IMR-90 (cell line): ENCODE measurements at regions not wholly inside any gene's neighbourhood (a gene's known extent, or its start where the extent isn't known, plus 50 kb on each side); places are given as distances from the start of the nearest gene placed in this dataset.

Experiments
- ATAC-seq: fragments of 200-7000 bp; cut with Tn5 transposase; 2 replicates; pipeline ENCODE4 v1.9.1; 2020; ENCODE audit warnings: low read depth, mild to moderate bottlenecking, moderate library complexity
- BruUV-seq: library from RNA; stranded (reverse); fragments of 400-500 nt; replicated peaks from 2 replicates; lab custom pipeline; 2021; lab: Mats Ljungman, UMichigan
- CTCF ChIA-PET: fragments of 300-600 bp; formaldehyde crosslinking; extraction: SDS; loops from one replicate; lab custom pipeline; 2021; ENCODE audit warnings: antibody characterized with exemption; lab: Yijun Ruan, JAX
- POLR2A ChIA-PET: fragments of 300-600 bp; sonication (Branson Sonifier 250); formaldehyde crosslinking; loops from one replicate; lab custom pipeline; 2022; ENCODE audit warnings: antibody characterized with exemption; ENCODE audit not compliant: unreplicated experiment; lab: Charles Lee
- DNase-seq: peaks from one replicate; pipeline ENCODE4 v3.0.0; 2013
- H2AFZ ChIP-seq: replicated peaks from 2 replicates; pipeline ENCODE3; 2013; ENCODE audit warnings: low read length, mild to moderate bottlenecking; ENCODE audit not compliant: poor library complexity
- H2AK5ac ChIP-seq: 2 replicates; pipeline ENCODE4 v1.6.1; 2013; ENCODE audit warnings: low read depth, low read length, inconsistent platforms
- H2AK9ac ChIP-seq: replicated peaks from 2 replicates; pipeline ENCODE3; 2013; ENCODE audit warnings: mild to moderate bottlenecking, low read depth, low read length, moderate library complexity; ENCODE audit not compliant: poor library complexity
- H2BK120ac ChIP-seq: 2 replicates; pipeline ENCODE4 v1.6.1; 2013; ENCODE audit warnings: low read depth, low read length, inconsistent platforms
- H2BK15ac ChIP-seq: 3 replicates; pipeline ENCODE4 v1.6.1; 2013; ENCODE audit warnings: low read depth, low read length, inconsistent platforms
- H2BK20ac ChIP-seq: 2 replicates; pipeline ENCODE4 v1.6.1; 2013; ENCODE audit warnings: low read depth, mild to moderate bottlenecking, inconsistent platforms, low read length, moderate library complexity
- H2BK5ac ChIP-seq: 2 replicates; pipeline ENCODE4 v1.6.1; 2013; ENCODE audit warnings: mild to moderate bottlenecking, low read depth, low read length, inconsistent platforms; ENCODE audit not compliant: poor library complexity, severe bottlenecking
- H3K14ac ChIP-seq: replicated peaks from 2 replicates; pipeline ENCODE4 v1.6.1; 2013; ENCODE audit warnings: low read depth, low read length, inconsistent platforms
- H3K18ac ChIP-seq: 2 replicates; pipeline ENCODE4 v1.6.1; 2013; ENCODE audit warnings: low read depth, low read length, control low read depth
- H3K23ac ChIP-seq: 2 replicates; pipeline ENCODE4 v1.6.1; 2013; ENCODE audit warnings: low read depth, low read length, inconsistent platforms
- H3K27ac ChIP-seq: 2 replicates; pipeline ENCODE4 v1.5.1; 2013; ENCODE audit warnings: mild to moderate bottlenecking, control low read depth, low read length; ENCODE audit not compliant: insufficient read depth
- H3K27me3 ChIP-seq: 2 replicates; pipeline ENCODE4 v1.6.1; 2013; ENCODE audit warnings: low read length; ENCODE audit not compliant: control insufficient read depth, insufficient read depth
- H3K36me3 ChIP-seq: 2 replicates; pipeline ENCODE4 v1.6.1; 2013; ENCODE audit warnings: low read length, mixed read lengths; ENCODE audit not compliant: control insufficient read depth, insufficient read depth
- H3K4ac ChIP-seq: 2 replicates; pipeline ENCODE4 v1.6.1; 2013; ENCODE audit warnings: low read depth, low read length, inconsistent platforms
- H3K4me1 ChIP-seq: 2 replicates; pipeline ENCODE4 v1.6.1; 2013; ENCODE audit warnings: low read length, mixed read lengths; ENCODE audit not compliant: control insufficient read depth, insufficient read depth
- H3K4me2 ChIP-seq: 2 replicates; pipeline ENCODE4 v1.6.1; 2013; ENCODE audit warnings: low read depth, mild to moderate bottlenecking, control low read depth, low read length, moderate library complexity
- H3K4me3 ChIP-seq: 2 replicates; pipeline ENCODE4 v1.5.1; 2013; ENCODE audit warnings: low read depth, mild to moderate bottlenecking, control low read depth, low read length, moderate library complexity; ENCODE audit not compliant: insufficient read depth
- H3K56ac ChIP-seq: 2 replicates; pipeline ENCODE4 v1.6.1; 2013; ENCODE audit warnings: low read length, inconsistent platforms; ENCODE audit not compliant: insufficient read depth; ENCODE audit errors: extremely low read depth
- H3K79me1 ChIP-seq, 2 experiments: 2 replicates each; pipeline ENCODE4 v1.6.1; 2013; ENCODE audit warnings: low read length in 2 of 2, inconsistent platforms in 1 of 2, low read depth in 1 of 2
- H3K9ac ChIP-seq: 2 replicates; pipeline ENCODE4 v1.6.1; 2013; ENCODE audit warnings: low read depth, low read length, control low read depth
- H3K9me1 ChIP-seq: 2 replicates; pipeline ENCODE4 v1.6.1; 2013; ENCODE audit warnings: low read length, inconsistent platforms; ENCODE audit not compliant: insufficient read depth
- H3K9me3 ChIP-seq: 2 replicates; pipeline ENCODE4 v1.6.1; 2013; ENCODE audit warnings: low read length; ENCODE audit not compliant: control insufficient read depth, insufficient read depth
- H4K20me1 ChIP-seq: 2 replicates; pipeline ENCODE4 v1.6.1; 2013; ENCODE audit warnings: low read length, inconsistent platforms; ENCODE audit not compliant: insufficient read depth
- H4K5ac ChIP-seq: 2 replicates; pipeline ENCODE4 v1.6.1; 2013; ENCODE audit warnings: mild to moderate bottlenecking, low read depth, low read length, control low read depth
- H4K8ac ChIP-seq, 2 experiments: 2 replicates each; pipeline ENCODE4 v1.6.1; 2013; ENCODE audit warnings: low read depth in 2 of 2, low read length in 2 of 2, control low read depth in 1 of 2, inconsistent platforms in 1 of 2
- H4K91ac ChIP-seq: 2 replicates; pipeline ENCODE4 v1.6.1; 2013; ENCODE audit warnings: low read depth, low read length, inconsistent platforms; ENCODE audit not compliant: insufficient read depth
- BHLHE40 ChIP-seq: fragments of 150-350 bp; IDR thresholded peaks from 2 replicates; pipeline ENCODE4 v1.6.1; 2016; ENCODE audit warnings: mild to moderate bottlenecking, low read depth, low read length
- CHD1 ChIP-seq: IDR thresholded peaks from 2 replicates; pipeline ENCODE4 v1.6.1; 2012; ENCODE audit warnings: low read depth, low read length, improper control_type of control experiment
- FOS ChIP-seq: fragments of 150-350 bp; IDR thresholded peaks from 2 replicates; pipeline ENCODE4 v1.6.1; 2016; ENCODE audit warnings: low read depth, low read length
- MAFK ChIP-seq: IDR thresholded peaks from 2 replicates; pipeline ENCODE4 v1.6.1; 2012; ENCODE audit warnings: low read depth, low read length, improper control_type of control experiment
- MAZ ChIP-seq: IDR thresholded peaks from 2 replicates; pipeline ENCODE4 v1.6.1; 2012; ENCODE audit warnings: low read depth, mild to moderate bottlenecking, low read length, improper control_type of control experiment, moderate library complexity, borderline replicate concordance
- NFE2L2 ChIP-seq: fragments of 150-350 bp; IDR thresholded peaks from 2 replicates; pipeline ENCODE4 v1.6.1; 2016; ENCODE audit warnings: low read depth, mild to moderate bottlenecking, low read length
- RAD21 ChIP-seq: IDR thresholded peaks from 2 replicates; pipeline ENCODE4 v1.6.1; 2012; ENCODE audit warnings: low read length, improper control_type of control experiment
- RCOR1 ChIP-seq: IDR thresholded peaks from 2 replicates; pipeline ENCODE4 v1.6.1; 2012; ENCODE audit warnings: mild to moderate bottlenecking, low read length, improper control_type of control experiment; ENCODE audit not compliant: insufficient replicate concordance
- RFX5 ChIP-seq: IDR thresholded peaks from 2 replicates; pipeline ENCODE4 v1.8.0; 2012; ENCODE audit warnings: low read depth, mild to moderate bottlenecking, low read length, moderate library complexity
- WGBS, 2 experiments: methylation state at CpG; one replicate each; pipeline versions ENCODE4 v1.1.5 to v1.1.7; 2013; ENCODE audit warnings: missing lambda C conversion rate in 2 of 2; ENCODE audit not compliant: insufficient read length in 1 of 2; ENCODE audit errors: extremely low coverage in 2 of 2; 5-methylcytosine and 5-hydroxymethylcytosine counted together
- dilution Hi-C: fragments of 300-500 bp; cut with HindIII; formaldehyde crosslinking; loops from one replicate; pipeline ENCODE4 v1.14.3; 2018; ENCODE audit warnings: low sequenced_read_pairs; ENCODE audit not compliant: unreplicated experiment
- in situ Hi-C: fragments of 300-500 bp; cut with MboI; formaldehyde crosslinking; loops from 3 replicates; pipeline ENCODE4 v1.14.3; 2019; ENCODE audit warnings: low sequenced_read_pairs, inconsistent platforms, mixed read lengths
- intact Hi-C: fragments of 100-400 bp; cut with micrococcal nuclease; formaldehyde crosslinking; loops from 2 replicates; pipeline ENCODE4 v1.10.0; 2022

- no peak overlapping the region for H2BK120ac ChIP-seq
- H3K4ac ChIP-seq, result no peak overlapping the region
- H2BK20ac ChIP-seq, result no peak overlapping the region
- BruUV-seq, result no TSS peak
- H3K4me2 ChIP-seq, result no peak overlapping the region
- H3K79me1 ChIP-seq, result no peaks in the 10 kb centered on the region
- H3K9me1 ChIP-seq, result no peaks in the 10 kb centered on the region
- no peaks in the 10 kb centered on the region for H4K20me1 ChIP-seq
- no peak overlapping the region for H3K56ac ChIP-seq
- H3K18ac ChIP-seq, result no peak overlapping the region
- no peak overlapping the region for H2BK5ac ChIP-seq
- H2AK9ac ChIP-seq, result no peak overlapping the region
- H3K9me3 ChIP-seq, result peaks cover 3% of the 10 kb centered on the region; the same call in 1 of the 2 replicates
- H4K5ac ChIP-seq, result no peak overlapping the region
- ChIA-PET POLR2A (no interaction called here), CTCF (no interaction called here)
- H3K14ac ChIP-seq, result no peak overlapping the region
- no peak overlapping the region for H4K8ac ChIP-seq
- H2BK15ac ChIP-seq, result no peak overlapping the region
- intact Hi-C loops, result no loop called here
- H2AK5ac ChIP-seq, result no peak overlapping the region
- no CpG with 5 or more reads among the region's 5 CpGs for WGBS, 2 experiments
- H3K27me3 ChIP-seq, result no peaks in the 10 kb centered on the region
- H3K4me3 ChIP-seq, result no peak overlapping the region
- in situ Hi-C loops, result no loop called here
- no peak overlapping the region for H3K23ac ChIP-seq
- H3K36me3 ChIP-seq, result no peaks in the 10 kb centered on the region
- H3K27ac ChIP-seq, result no peak overlapping the region
- H3K9ac ChIP-seq, result no peak overlapping the region
- no peak for DNase-seq
- no peak overlapping the region for H2AFZ ChIP-seq
- H4K91ac ChIP-seq, result no peak overlapping the region
- dilution Hi-C loops, result no loop called here
- no peak for ATAC-seq
- H3K4me1 ChIP-seq, result no peaks in the 10 kb centered on the region
- TF ChIP-seq BHLHE40 (no peak), RAD21 (no peak), RCOR1 (no peak), RFX5 (no peak), NFE2L2 (no peak), MAFK (no peak), MAZ (no peak), FOS (no peak), CHD1 (no peak)
These were observed 1673.5 kb upstream of the CELF4 start for GRCh38 chr18:39238981-39239660.
